Activated T-cell treated with anti-CD3 and anti-CD28 coated beads, Interleukin-2, amount 50 U/mL, for 72 hours (primary cell): ENCODE measurements at regions not wholly inside any gene's neighbourhood (a gene's known extent, or its start where the extent isn't known, plus 50 kb on each side); places are given as distances from the start of the nearest gene placed in this dataset.

Experiments
- ATAC-seq, 2 donors: fragments of 150-1000 bp; cut with Tn5 transposase; replicated peaks in 1 of 2; 2 replicates each; pipeline ENCODE4 v1.10.0; 2021; ENCODE audit warnings: moderate library complexity in 2 of 2, mild to moderate bottlenecking in 1 of 2
- DNase-seq, 2 donors: peaks; one replicate each; pipeline ENCODE4 v3.0.0; 2021 to 2022; ENCODE audit warnings: mixed read lengths in 1 of 2
- H3K27ac Mint-ChIP-seq: one replicate; pipeline ENCODE4 v1.8.0; 2022; ENCODE audit warnings: mild to moderate bottlenecking, moderate library complexity, mixed read lengths
- H3K27me3 Mint-ChIP-seq: one replicate; pipeline ENCODE4 v1.8.0; 2022; ENCODE audit warnings: low read depth, mixed read lengths
- H3K36me3 Mint-ChIP-seq, 2 donors: one replicate each; pipeline ENCODE4 v1.8.0; 2022; ENCODE audit warnings: mixed read lengths in 2 of 2, mild to moderate bottlenecking in 1 of 2; ENCODE audit not compliant: insufficient read depth in 2 of 2
- H3K4me1 Mint-ChIP-seq: one replicate; pipeline ENCODE4 v1.8.0; 2022; ENCODE audit warnings: low read depth, mixed read lengths
- H3K4me3 Mint-ChIP-seq, 2 donors: one replicate each; pipeline ENCODE4 v1.8.0; 2022; ENCODE audit warnings: mild to moderate bottlenecking in 2 of 2, mixed read lengths in 2 of 2, moderate library complexity in 2 of 2
- H3K9me3 Mint-ChIP-seq, 2 donors: one replicate each; pipeline ENCODE4 v1.8.0; 2022; ENCODE audit warnings: mixed read lengths in 2 of 2

DNA sequence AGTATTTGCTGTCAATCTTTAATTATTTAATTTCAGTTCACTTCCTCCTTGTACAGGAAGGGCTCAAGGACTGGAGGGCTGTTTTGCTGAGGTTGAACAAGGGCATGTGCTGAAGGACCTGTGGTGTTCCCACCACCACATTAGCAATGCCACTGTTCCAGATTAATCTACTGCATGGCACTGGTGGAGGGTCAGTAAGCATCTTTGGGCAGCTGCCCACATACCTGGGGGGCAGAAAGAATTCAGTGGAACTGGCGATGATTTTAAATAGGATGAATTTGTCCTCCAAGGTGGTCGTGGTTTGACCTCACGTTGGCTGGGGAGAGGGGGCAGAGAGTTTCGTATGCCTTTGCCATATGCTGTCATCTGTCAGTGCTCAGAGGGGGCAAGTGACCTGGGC, 244.8 kb downstream of the TLE3 start:
- H3K4me1 Mint-ChIP-seq: peaks cover 19% of the 10 kb centered on the region
- no peak for ATAC-seq
- no peak overlapping the region for H3K27ac Mint-ChIP-seq
- no peaks in the 10 kb centered on the region for H3K36me3 Mint-ChIP-seq
- no peak overlapping the region for H3K4me3 Mint-ChIP-seq
- H3K9me3 Mint-ChIP-seq: no peaks in the 10 kb centered on the region
- peaks cover 5% of the 10 kb centered on the region for H3K27me3 Mint-ChIP-seq
- no peak for DNase-seq

DNA sequence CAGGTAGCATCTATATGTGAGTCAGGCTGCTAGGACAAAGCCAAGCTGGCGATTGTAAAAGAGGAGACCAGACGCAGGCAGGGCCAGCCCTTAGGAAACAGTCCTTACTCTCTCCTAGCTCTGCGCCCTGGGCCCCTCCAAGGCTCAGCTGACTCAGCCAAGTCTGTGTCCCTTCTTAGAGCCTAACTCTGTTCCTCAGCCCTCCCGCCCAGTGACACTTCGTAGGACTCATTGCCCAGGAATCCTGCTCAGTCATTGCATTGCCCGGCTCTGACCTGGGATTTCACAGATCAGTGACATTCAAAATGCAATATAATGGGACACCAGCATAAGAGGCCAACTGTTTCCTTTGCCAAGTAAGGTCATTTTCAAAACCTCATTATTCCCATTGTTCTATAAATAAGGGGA, 244.2 kb downstream of the TLE3 start:
- DNase-seq (no peak), ATAC-seq (no peak)
- Mint-ChIP-seq H3K27ac (no peak overlapping the region), H3K9me3 (no peaks in the 10 kb centered on the region), H3K4me3 (no peak overlapping the region), H3K36me3 (no peaks in the 10 kb centered on the region), H3K4me1 (peaks cover 16% of the 10 kb centered on the region), H3K27me3 (peaks cover 5% of the 10 kb centered on the region)

GRCh38 chr15:69854001-69854400, 243.7 kb downstream of the TLE3 start:
- H3K36me3 Mint-ChIP-seq: no peaks in the 10 kb centered on the region
- H3K27me3 Mint-ChIP-seq: peaks cover 5% of the 10 kb centered on the region
- peaks cover 11% of the 10 kb centered on the region for H3K4me1 Mint-ChIP-seq
- H3K27ac Mint-ChIP-seq: no peak overlapping the region
- no peaks in the 10 kb centered on the region for H3K9me3 Mint-ChIP-seq
- no peak for ATAC-seq
- H3K4me3 Mint-ChIP-seq: no peak overlapping the region
- no peak for DNase-seq

DNA sequence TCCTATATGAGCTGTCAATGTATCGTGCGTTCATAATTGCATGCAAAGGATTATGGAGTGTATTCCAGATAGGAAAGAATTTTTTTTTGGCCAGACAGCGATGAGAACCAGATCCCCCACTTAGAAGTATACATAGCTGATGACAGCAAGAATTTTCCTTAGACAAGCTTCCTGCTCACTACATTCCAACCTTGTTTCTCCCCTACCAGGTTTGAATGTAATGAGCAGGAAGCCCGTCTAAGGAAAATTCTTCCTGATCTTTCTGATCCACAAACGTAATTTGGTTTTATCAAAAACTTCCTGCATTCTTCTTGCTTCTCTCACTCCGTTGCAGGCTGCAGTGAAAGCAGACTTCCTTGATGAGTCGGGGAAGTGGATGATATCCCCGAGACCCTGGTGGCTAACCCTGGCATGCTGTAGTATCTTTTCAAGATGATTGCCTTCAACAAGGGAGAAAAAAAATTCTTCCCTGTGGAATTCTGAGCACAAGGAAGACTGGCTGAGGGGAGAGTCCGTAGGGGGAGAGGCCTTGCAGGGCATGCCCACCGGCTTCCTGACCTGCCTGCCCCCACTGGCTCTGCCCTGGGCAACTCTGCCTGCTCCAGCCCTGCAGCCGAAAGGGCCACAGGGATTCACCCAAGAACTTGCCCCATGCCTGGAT, 243.1 kb downstream of the TLE3 start:
- no peaks in the 10 kb centered on the region for H3K36me3 Mint-ChIP-seq
- ATAC-seq: no peak
- H3K4me1 Mint-ChIP-seq: peaks cover 11% of the 10 kb centered on the region
- no peak overlapping the region for H3K27ac Mint-ChIP-seq
- no peak overlapping the region for H3K4me3 Mint-ChIP-seq
- DNase-seq: no peak
- H3K27me3 Mint-ChIP-seq: peaks cover 5% of the 10 kb centered on the region
- H3K9me3 Mint-ChIP-seq: no peaks in the 10 kb centered on the region

- H3K9me3 Mint-ChIP-seq: no peaks in the 10 kb centered on the region
- DNase-seq (no peak), ATAC-seq (no peak)
- H3K27ac Mint-ChIP-seq: no peak overlapping the region
- H3K36me3 Mint-ChIP-seq: no peaks in the 10 kb centered on the region
- H3K4me3 Mint-ChIP-seq: no peak overlapping the region
- peaks cover 11% of the 10 kb centered on the region for H3K4me1 Mint-ChIP-seq
- H3K27me3 Mint-ChIP-seq: peaks cover 4% of the 10 kb centered on the region
These were observed 242.3 kb downstream of the TLE3 start for GRCh38 chr15:69855258-69856000.

- no peak overlapping the region for H3K27ac Mint-ChIP-seq
- peaks cover 5% of the 10 kb centered on the region for H3K27me3 Mint-ChIP-seq
These were observed 240.5 kb downstream of the TLE3 start for GRCh38 chr15:69857250-69857649.

DNA sequence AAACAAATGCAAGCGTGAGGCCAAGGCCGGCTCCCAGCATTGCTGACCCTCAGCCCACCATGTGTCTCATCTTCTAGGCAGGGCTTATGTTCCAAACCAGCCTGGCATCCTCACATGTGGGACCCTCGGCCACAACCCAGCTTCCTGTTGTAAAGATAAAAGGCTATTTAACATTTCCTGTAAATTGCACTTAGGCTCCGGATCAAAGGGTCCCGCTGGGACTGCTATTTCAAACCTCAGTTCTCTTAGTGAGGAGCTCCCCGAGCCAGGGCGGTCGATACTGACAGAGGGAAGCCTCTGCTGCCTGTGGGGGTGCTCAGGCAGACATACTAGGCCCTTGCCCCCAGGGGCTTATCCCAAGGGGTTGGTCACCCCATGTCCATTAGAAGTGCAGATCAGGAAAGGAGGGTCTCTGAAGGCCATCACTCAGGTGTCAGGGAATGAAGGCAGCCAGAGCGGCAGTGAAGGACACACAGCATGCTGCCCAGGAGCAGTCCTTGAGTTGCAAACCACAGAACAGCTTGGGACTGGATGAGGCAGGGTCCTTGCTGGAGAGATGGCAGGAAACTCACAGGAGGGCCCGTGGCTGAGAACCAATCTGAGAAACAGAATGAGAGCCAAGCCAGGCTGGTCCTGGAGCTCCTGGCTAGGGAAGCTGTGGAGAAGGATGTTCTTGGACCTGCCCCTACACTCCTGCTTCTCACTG, 239.9 kb downstream of the TLE3 start:
- H3K27me3 Mint-ChIP-seq: peaks cover 5% of the 10 kb centered on the region
- H3K27ac Mint-ChIP-seq: no peak overlapping the region
- ATAC-seq: no peak
- no peak overlapping the region for H3K4me3 Mint-ChIP-seq
- no peak for DNase-seq
- no peaks in the 10 kb centered on the region for H3K9me3 Mint-ChIP-seq
- H3K4me1 Mint-ChIP-seq: peaks cover 16% of the 10 kb centered on the region
- no peaks in the 10 kb centered on the region for H3K36me3 Mint-ChIP-seq

More at GRCh38 chr15:69857250-69857649, 240.5 kb downstream of the TLE3 start:
- Mint-ChIP-seq H3K4me1 (peaks cover 16% of the 10 kb centered on the region), H3K4me3 (no peak overlapping the region), H3K36me3 (no peaks in the 10 kb centered on the region), H3K9me3 (no peaks in the 10 kb centered on the region)
- DNase-seq: no peak
- no peak for ATAC-seq

- DNase-seq (no peak), ATAC-seq (no peak)
- Mint-ChIP-seq H3K27me3 (peaks cover 5% of the 10 kb centered on the region), H3K36me3 (no peaks in the 10 kb centered on the region), H3K4me1 (peaks cover 16% of the 10 kb centered on the region), H3K9me3 (no peaks in the 10 kb centered on the region), H3K27ac (no peak overlapping the region), H3K4me3 (no peak overlapping the region)
These were observed 239.3 kb downstream of the TLE3 start for GRCh38 chr15:69858456-69858855.

DNA sequence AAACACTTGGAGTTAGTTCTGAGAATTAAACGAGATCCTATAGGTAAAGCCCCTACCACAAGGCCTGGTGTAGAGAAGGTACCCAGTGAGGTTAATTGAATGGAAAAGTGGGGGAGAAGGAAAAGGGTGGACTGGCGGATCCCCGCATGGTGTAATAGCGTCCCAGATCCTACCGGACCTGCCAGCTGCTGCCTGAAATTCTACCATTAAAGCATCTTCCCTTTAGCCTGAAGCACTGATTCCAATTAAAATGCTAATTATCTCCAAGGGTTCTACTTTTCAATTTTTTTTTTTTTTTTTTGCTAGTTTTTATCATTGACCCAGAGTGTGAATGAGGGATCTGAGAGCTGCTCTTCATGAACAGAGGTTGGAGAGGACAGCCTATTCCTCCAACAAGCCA, 237.9 kb downstream of the TLE3 start:
- peaks cover 0 to 2% of the 10 kb centered on the region in 2 donors for H3K9me3 Mint-ChIP-seq
- ATAC-seq (no peak), DNase-seq (no peak)
- no peak overlapping the region for H3K4me3 Mint-ChIP-seq
- no peak overlapping the region for H3K27ac Mint-ChIP-seq
- H3K4me1 Mint-ChIP-seq: peaks cover 16% of the 10 kb centered on the region
- peaks cover 5% of the 10 kb centered on the region for H3K27me3 Mint-ChIP-seq
- no peaks in the 10 kb centered on the region for H3K36me3 Mint-ChIP-seq

GRCh38 chr15:69860321-69860720, 237.4 kb downstream of the TLE3 start:
- Mint-ChIP-seq H3K4me1 (peaks cover 16% of the 10 kb centered on the region), H3K27ac (no peak overlapping the region), H3K36me3 (no peaks in the 10 kb centered on the region), H3K9me3 (peaks cover 0 to 2% of the 10 kb centered on the region in 2 donors), H3K27me3 (peaks cover 5% of the 10 kb centered on the region), H3K4me3 (no peak overlapping the region)
- DNase-seq (no peak), ATAC-seq (no peak)

GRCh38 chr15:69860921-69861320, 236.8 kb downstream of the TLE3 start:
- no peaks in the 10 kb centered on the region for H3K36me3 Mint-ChIP-seq

GRCh38 chr15:69861331-69862171, 236.2 kb downstream of the TLE3 start:
- Mint-ChIP-seq H3K9me3 (peaks cover 0 to 2% of the 10 kb centered on the region in 2 donors), H3K36me3 (no peaks in the 10 kb centered on the region), H3K27me3 (peaks cover 5% of the 10 kb centered on the region), H3K4me1 (peaks cover 16% of the 10 kb centered on the region), H3K4me3 (no peak overlapping the region), H3K27ac (no peak overlapping the region)
- DNase-seq (no peak), ATAC-seq (no peak)

More at GRCh38 chr15:69860921-69861320, 236.8 kb downstream of the TLE3 start:
- Mint-ChIP-seq H3K27ac (no peak overlapping the region), H3K4me3 (no peak overlapping the region), H3K27me3 (peaks cover 5% of the 10 kb centered on the region), H3K9me3 (peaks cover 0 to 2% of the 10 kb centered on the region in 2 donors), H3K4me1 (peaks cover 16% of the 10 kb centered on the region)
- no peak for DNase-seq
- ATAC-seq: no peak

DNA sequence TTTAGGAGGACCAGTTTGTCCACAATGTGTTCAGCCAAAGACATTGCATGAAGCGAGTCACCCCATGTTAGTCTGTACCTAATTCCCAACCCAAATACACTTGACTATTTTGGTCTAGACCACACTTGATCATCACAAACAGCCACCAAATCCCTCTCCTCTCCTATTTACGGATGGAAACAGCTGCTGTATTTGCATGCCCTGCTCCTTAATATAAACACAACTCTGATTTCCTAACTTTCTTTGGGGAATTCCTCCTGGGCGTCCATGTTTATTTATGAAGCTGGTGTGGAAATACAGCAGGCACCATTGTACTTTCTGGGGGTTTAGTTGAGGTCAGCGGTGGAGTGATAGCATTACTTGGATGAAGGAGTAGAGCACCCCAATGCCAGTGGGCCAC, 235.2 kb downstream of the TLE3 start:
- H3K36me3 Mint-ChIP-seq: no peaks in the 10 kb centered on the region
- ATAC-seq (no peak), DNase-seq (no peak)
- H3K4me3 Mint-ChIP-seq: no peak overlapping the region
- H3K4me1 Mint-ChIP-seq: peaks cover 12% of the 10 kb centered on the region
- H3K27ac Mint-ChIP-seq: no peak overlapping the region
- peaks cover 0 to 2% of the 10 kb centered on the region in 2 donors for H3K9me3 Mint-ChIP-seq
- H3K27me3 Mint-ChIP-seq: peaks cover 5% of the 10 kb centered on the region
